ENCODE measurements at regions not wholly inside any gene's neighbourhood (a gene's known extent, or its start where the extent isn't known, plus 50 kb on each side); places are given as distances from the start of the nearest gene placed in this dataset.

DNA sequence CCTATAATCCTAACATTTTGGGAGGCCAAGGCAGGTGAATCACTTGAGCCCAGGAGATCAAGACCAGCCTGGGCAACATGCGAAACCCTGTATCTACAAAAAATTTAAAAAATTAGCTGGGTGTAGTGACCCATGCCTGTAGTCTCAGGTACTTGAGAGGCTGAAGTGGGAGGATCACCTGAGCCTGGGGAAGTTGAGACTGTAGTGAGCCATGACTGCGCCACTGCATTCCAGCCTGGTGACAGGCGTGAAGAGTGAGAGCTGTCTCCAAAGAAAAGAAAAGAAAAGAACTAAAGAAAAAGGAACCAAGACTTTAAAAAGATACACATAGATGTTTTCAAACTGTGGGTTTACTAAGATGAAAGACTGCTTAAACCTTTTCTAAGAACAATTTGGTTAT is 129.0 kb downstream of the SPCS3 start:
- TF ChIP-seq, protein P1, sequence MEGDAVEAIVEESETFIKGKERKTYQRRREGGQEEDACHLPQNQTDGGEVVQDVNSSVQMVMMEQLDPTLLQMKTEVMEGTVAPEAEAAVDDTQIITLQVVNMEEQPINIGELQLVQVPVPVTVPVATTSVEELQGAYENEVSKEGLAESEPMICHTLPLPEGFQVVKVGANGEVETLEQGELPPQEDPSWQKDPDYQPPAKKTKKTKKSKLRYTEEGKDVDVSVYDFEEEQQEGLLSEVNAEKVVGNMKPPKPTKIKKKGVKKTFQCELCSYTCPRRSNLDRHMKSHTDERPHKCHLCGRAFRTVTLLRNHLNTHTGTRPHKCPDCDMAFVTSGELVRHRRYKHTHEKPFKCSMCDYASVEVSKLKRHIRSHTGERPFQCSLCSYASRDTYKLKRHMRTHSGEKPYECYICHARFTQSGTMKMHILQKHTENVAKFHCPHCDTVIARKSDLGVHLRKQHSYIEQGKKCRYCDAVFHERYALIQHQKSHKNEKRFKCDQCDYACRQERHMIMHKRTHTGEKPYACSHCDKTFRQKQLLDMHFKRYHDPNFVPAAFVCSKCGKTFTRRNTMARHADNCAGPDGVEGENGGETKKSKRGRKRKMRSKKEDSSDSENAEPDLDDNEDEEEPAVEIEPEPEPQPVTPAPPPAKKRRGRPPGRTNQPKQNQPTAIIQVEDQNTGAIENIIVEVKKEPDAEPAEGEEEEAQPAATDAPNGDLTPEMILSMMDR (IDR thresholded peaks at IDR 0.05) = no peak
- no peak for TF ChIP-seq POLR2A (IDR thresholded peaks at IDR 0.05)
